Keratinocyte (primary cell): ENCODE measurements at regions not wholly inside any gene's neighbourhood (a gene's known extent, or its start where the extent isn't known, plus 50 kb on each side); places are given as distances from the start of the nearest gene placed in this dataset.

Experiments used
- CTCF ChIP-seq, 3 experiments: IDR thresholded peaks in 1 of 3; conservative IDR thresholded peaks in 1 of 3; optimal IDR thresholded peaks in 1 of 3; 2 replicates in 2 of 3; 3 replicates in 1 of 3; pipeline versions ENCODE3 to v1.5.1; 2011; ENCODE audit warnings: low read length in 3 of 3, mild to moderate bottlenecking in 3 of 3, moderate library complexity in 2 of 3, control low read depth in 1 of 3, inconsistent platforms in 1 of 3; ENCODE audit not compliant: insufficient read depth in 2 of 3; ENCODE audit errors: extremely low read depth in 1 of 3
- EZH2 ChIP-seq: IDR thresholded peaks from one replicate; pipeline ENCODE4 v1.6.1; 2012; ENCODE audit warnings: inconsistent platforms, mild to moderate bottlenecking, low read length, moderate library complexity

- TF ChIP-seq CTCF (optimal IDR thresholded peaks at IDR 0.05 in 1 of 3, IDR thresholded peaks at IDR 0.05 in 1 of 3, conservative IDR thresholded peaks at IDR 0.05 in 1 of 3; ENCODE audit: extremely low read depth in 1 of 3, insufficient read depth in 2 of 3, low read length in 3 of 3), result no peak
- TF ChIP-seq EZH2, result no peak
These were observed 503.5 kb upstream of the TMPRSS15 start for GRCh38 chr21:18907076-18907475.
